ENCODE measurements at regions not wholly inside any gene's neighbourhood (a gene's known extent, or its start where the extent isn't known, plus 50 kb on each side); places are given as distances from the start of the nearest gene placed in this dataset.

DNA sequence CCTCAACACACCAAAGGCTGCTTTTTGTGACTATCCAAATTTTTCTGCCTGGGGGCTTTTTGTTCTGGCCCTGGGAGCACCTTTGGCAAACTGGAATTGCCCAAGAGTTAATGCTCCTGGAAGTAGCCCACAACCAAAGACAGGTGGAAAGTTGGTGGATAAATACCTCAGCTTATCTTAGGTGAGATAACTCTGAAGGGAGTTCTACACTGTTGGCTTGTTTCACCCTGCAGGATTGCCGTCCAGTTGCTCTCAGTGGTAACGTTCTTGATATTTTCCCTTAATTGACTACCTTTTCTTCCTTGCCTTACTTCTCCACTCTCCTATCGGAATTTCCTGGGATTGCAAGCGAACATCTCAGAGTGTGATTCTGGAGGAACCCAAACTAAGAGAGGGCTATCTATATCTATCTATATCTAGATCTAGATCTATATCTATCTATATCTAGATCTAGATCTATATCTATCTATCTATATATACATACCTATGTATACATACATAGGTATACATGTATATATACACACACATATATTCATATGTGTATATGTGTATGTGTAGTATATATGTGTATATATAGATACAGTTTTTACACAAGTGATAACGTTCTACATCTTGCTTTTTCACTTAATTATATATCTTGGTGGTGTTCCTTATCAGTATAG, 82.6 kb upstream of the DHX15 start:
- ATAC-seq (ENCODE audit: low read depth) (no peak), DNase-seq (no peak)
- peaks cover 20% of the 10 kb centered on the region for H3K27me3 Mint-ChIP-seq
- TF ChIP-seq, protein P1, sequence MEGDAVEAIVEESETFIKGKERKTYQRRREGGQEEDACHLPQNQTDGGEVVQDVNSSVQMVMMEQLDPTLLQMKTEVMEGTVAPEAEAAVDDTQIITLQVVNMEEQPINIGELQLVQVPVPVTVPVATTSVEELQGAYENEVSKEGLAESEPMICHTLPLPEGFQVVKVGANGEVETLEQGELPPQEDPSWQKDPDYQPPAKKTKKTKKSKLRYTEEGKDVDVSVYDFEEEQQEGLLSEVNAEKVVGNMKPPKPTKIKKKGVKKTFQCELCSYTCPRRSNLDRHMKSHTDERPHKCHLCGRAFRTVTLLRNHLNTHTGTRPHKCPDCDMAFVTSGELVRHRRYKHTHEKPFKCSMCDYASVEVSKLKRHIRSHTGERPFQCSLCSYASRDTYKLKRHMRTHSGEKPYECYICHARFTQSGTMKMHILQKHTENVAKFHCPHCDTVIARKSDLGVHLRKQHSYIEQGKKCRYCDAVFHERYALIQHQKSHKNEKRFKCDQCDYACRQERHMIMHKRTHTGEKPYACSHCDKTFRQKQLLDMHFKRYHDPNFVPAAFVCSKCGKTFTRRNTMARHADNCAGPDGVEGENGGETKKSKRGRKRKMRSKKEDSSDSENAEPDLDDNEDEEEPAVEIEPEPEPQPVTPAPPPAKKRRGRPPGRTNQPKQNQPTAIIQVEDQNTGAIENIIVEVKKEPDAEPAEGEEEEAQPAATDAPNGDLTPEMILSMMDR (IDR thresholded peaks at IDR 0.05): no peak
- H3K4me3 Mint-ChIP-seq: no peak overlapping the region
- H3K9me3 Mint-ChIP-seq: no peaks in the 10 kb centered on the region
- ChIA-PET CTCF (no interaction called here), POLR2A (no interaction called here)
- H3K27ac Mint-ChIP-seq: no peak overlapping the region
- no peaks in the 10 kb centered on the region for H3K36me3 Mint-ChIP-seq (ENCODE audit: low read depth)
- no peaks in the 10 kb centered on the region for H3K4me1 Mint-ChIP-seq
- intact Hi-C loops (cut with micrococcal nuclease): no loop called here

DNA sequence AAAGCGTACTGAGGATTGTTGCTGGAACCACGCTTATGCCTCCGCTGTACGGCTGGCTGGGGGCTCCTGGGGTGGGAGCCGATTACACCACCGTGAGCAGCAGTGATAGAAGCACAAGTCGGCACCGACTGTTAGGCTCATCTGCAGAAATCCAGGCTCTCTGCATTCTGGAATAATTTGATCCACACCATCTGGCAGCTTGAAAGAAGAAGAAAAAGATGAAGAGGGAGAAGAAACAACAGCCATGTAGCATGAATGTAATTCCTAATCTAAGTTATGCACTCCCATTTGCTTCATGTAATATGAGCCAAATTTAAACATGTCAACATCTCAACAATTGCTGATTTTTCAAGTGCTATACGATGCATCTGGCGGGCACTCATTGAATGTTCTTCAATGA, 84.6 kb upstream of the DHX15 start:
- ChIA-PET POLR2A (no interaction called here), CTCF (no interaction called here)
- TF ChIP-seq, protein P1 (IDR thresholded peaks at IDR 0.05): no peak
- ATAC-seq (ENCODE audit: low read depth) (no peak), DNase-seq (no peak)
- Mint-ChIP-seq H3K4me3 (no peak overlapping the region), H3K27me3 (peaks cover 18% of the 10 kb centered on the region), H3K27ac (no peak overlapping the region), H3K36me3 (ENCODE audit: low read depth) (no peaks in the 10 kb centered on the region), H3K9me3 (no peaks in the 10 kb centered on the region), H3K4me1 (no peaks in the 10 kb centered on the region)
- intact Hi-C loops (cut with micrococcal nuclease): no loop called here

DNA sequence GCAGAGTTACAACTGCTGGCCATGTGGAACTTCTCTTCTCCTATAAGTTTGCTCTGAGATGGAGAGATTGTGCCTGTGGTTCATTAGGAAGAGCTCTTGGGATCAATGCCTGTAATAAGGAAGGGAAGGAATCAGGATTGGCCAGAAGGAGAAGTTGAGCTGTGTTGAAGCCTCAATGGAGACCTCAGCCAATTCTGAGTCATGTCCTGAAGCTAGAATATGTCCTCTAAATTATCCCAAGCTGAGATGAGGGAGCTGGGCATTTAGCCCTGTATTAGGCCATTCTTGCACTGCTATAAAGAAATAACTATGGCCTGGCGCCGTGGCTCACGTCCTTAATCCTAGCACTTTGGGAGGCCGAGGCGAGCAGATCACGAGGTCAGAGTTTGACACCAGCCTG, 85.4 kb upstream of the DHX15 start:
- Mint-ChIP-seq H3K27ac (no peak overlapping the region), H3K4me1 (no peaks in the 10 kb centered on the region), H3K36me3 (ENCODE audit: low read depth) (no peaks in the 10 kb centered on the region), H3K27me3 (peaks cover 16% of the 10 kb centered on the region), H3K9me3 (peaks cover 2% of the 10 kb centered on the region), H3K4me3 (no peak overlapping the region)
- POLR2A ChIA-PET: no interaction called here
- ATAC-seq (ENCODE audit: low read depth) (no peak), DNase-seq (no peak)
- TF ChIP-seq, protein P1 (IDR thresholded peaks at IDR 0.05): no peak
- intact Hi-C loops (cut with micrococcal nuclease): no loop called here
- CTCF ChIA-PET: no interaction called here

- Mint-ChIP-seq H3K27me3 (peaks cover 4% of the 10 kb centered on the region), H3K4me3 (no peak overlapping the region), H3K9me3 (peaks cover 5% of the 10 kb centered on the region), H3K27ac (no peak overlapping the region), H3K4me1 (no peaks in the 10 kb centered on the region), H3K36me3 (ENCODE audit: low read depth) (no peaks in the 10 kb centered on the region)
- intact Hi-C loops (cut with micrococcal nuclease): no loop called here
- ChIA-PET CTCF (no interaction called here), POLR2A (no interaction called here)
- TF ChIP-seq, protein P1 (IDR thresholded peaks at IDR 0.05): no peak
- DNase-seq (no peak), ATAC-seq (ENCODE audit: low read depth) (no peak)
These were observed 87.5 kb upstream of the DHX15 start for GRCh38 chr4:24671849-24672248.

DNA sequence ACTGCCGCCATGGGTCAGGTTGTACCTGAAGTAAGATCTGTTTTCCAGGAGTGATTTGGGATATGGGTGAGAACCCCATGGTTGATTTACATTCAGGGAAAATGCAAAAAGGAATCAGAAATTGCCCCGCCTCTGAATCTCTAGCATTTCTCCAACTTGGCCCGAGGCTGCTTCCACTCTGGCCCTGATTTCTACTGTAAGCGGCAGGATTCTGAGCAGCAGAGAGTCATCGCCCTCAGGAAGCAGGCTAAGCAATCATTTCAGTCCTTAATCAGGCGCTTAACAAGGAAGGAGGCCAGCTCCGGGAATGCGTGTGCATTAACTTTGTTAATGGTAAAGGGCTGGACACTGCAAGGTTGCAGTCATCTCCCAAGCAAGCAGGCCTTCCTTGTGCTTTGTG, 88.5 kb upstream of the DHX15 start:
- H3K4me3 Mint-ChIP-seq: no peak overlapping the region
- no peaks in the 10 kb centered on the region for H3K4me1 Mint-ChIP-seq
- intact Hi-C loops (cut with micrococcal nuclease): no loop called here
- no peak for ATAC-seq (ENCODE audit: low read depth)
- TF ChIP-seq, protein P1 (IDR thresholded peaks at IDR 0.05): no peak
- peaks cover 6% of the 10 kb centered on the region for H3K9me3 Mint-ChIP-seq
- no peak for DNase-seq
- H3K27ac Mint-ChIP-seq: no peak overlapping the region
- ChIA-PET POLR2A (no interaction called here), CTCF (no interaction called here)
- no peaks in the 10 kb centered on the region for H3K36me3 Mint-ChIP-seq (ENCODE audit: low read depth)
- peaks cover 4% of the 10 kb centered on the region for H3K27me3 Mint-ChIP-seq

Data from activated B cell treated with CpG ODN at 0.5 μM for 24 hours (primary cell).